ENCODE measurements at regions not wholly inside any gene's neighbourhood (a gene's known extent, or its start where the extent isn't known, plus 50 kb on each side); places are given as distances from the start of the nearest gene placed in this dataset.

- CTCF ChIA-PET: interaction anchor here (0.6 to 0.7 kb wide), 2 partner anchors 157 to 158 kb away, joined by 3 to 5 read pairs; no protein-coding TSS in a partner anchor
- POLR2A ChIA-PET: no interaction called here
- Histone ChIP-seq H3K4me3 (ENCODE audit: low read depth, low read length) (no peak overlapping the region), H3K4me1 (ENCODE audit: control insufficient read depth, insufficient read depth, low read length) (no peaks in the 10 kb centered on the region), H3K36me3 (ENCODE audit: control insufficient read depth in 2 of 2, insufficient read depth in 1 of 2, low read length in 2 of 2) (no peaks in the 10 kb centered on the region), H3K9me3 (ENCODE audit: control insufficient read depth, insufficient read depth, low read depth, low read length) (no peaks in the 10 kb centered on the region), H3K27ac (ENCODE audit: extremely low read depth, low read depth, low read length) (no peak overlapping the region)
- no peak for TF ChIP-seq ZNF621 (tag by site-specific recombination; IDR thresholded peaks at IDR 0.05)
- no peak for TF ChIP-seq ZNF521 (tag by site-specific recombination; IDR thresholded peaks at IDR 0.05)
- TF ChIP-seq ZNF658 (tag by site-specific recombination; IDR thresholded peaks at IDR 0.05): no peak
- no peak for TF ChIP-seq TRIM28 (IDR thresholded peaks at IDR 0.05; ENCODE audit: borderline replicate concordance, low read length)
- TF ChIP-seq ZBTB8A (tag by site-specific recombination; IDR thresholded peaks at IDR 0.05): no peak
- TF ChIP-seq, protein P1, sequence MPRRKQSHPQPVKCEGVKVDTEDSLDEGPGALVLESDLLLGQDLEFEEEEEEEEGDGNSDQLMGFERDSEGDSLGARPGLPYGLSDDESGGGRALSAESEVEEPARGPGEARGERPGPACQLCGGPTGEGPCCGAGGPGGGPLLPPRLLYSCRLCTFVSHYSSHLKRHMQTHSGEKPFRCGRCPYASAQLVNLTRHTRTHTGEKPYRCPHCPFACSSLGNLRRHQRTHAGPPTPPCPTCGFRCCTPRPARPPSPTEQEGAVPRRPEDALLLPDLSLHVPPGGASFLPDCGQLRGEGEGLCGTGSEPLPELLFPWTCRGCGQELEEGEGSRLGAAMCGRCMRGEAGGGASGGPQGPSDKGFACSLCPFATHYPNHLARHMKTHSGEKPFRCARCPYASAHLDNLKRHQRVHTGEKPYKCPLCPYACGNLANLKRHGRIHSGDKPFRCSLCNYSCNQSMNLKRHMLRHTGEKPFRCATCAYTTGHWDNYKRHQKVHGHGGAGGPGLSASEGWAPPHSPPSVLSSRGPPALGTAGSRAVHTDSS (tag by site-specific recombination; IDR thresholded peaks at IDR 0.05): no peak
- no peak for TF ChIP-seq ZNF302 (tag by site-specific recombination; IDR thresholded peaks at IDR 0.05; ENCODE audit: low read depth)
These were observed 279.7 kb downstream of the GADD45G start for GRCh38 chr9:89884356-89885083.

- no peak overlapping the region for H3K27ac ChIP-seq (ENCODE audit: extremely low read depth, low read depth, low read length)
- CTCF ChIA-PET: interaction anchor here (0.6 kb wide), 1 partner anchor 158 kb away, joined by 3 read pairs; no protein-coding TSS in a partner anchor
- no peaks in the 10 kb centered on the region for H3K36me3 ChIP-seq (ENCODE audit: control insufficient read depth in 2 of 2, insufficient read depth in 1 of 2, low read length in 2 of 2)
- no peaks in the 10 kb centered on the region for H3K4me1 ChIP-seq (ENCODE audit: control insufficient read depth, insufficient read depth, low read length)
- TF ChIP-seq, protein P2, sequence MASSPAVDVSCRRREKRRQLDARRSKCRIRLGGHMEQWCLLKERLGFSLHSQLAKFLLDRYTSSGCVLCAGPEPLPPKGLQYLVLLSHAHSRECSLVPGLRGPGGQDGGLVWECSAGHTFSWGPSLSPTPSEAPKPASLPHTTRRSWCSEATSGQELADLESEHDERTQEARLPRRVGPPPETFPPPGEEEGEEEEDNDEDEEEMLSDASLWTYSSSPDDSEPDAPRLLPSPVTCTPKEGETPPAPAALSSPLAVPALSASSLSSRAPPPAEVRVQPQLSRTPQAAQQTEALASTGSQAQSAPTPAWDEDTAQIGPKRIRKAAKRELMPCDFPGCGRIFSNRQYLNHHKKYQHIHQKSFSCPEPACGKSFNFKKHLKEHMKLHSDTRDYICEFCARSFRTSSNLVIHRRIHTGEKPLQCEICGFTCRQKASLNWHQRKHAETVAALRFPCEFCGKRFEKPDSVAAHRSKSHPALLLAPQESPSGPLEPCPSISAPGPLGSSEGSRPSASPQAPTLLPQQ (tag by site-specific recombination; IDR thresholded peaks at IDR 0.05): no peak
- TF ChIP-seq ZNF785 (tag by site-specific recombination; IDR thresholded peaks at IDR 0.05) (no peak), ZNF830 (tag by site-specific recombination; IDR thresholded peaks at IDR 0.05; ENCODE audit: low read depth) (no peak), ZNF16 (tag by site-specific recombination; IDR thresholded peaks at IDR 0.05; ENCODE audit: low read depth) (no peak), ZSCAN30 (tag by site-specific recombination; IDR thresholded peaks at IDR 0.05) (no peak), ZNF391 (tag by site-specific recombination; IDR thresholded peaks at IDR 0.05; ENCODE audit: borderline replicate concordance, low read depth) (no peak), ZNF560 (tag by site-specific recombination; IDR thresholded peaks at IDR 0.05; ENCODE audit: borderline replicate concordance) (no peak), PRDM4 (tag by site-specific recombination; IDR thresholded peaks at IDR 0.05) (no peak), ZNF677 (tag by site-specific recombination; IDR thresholded peaks at IDR 0.05) (no peak), SETDB1 (IDR thresholded peaks at IDR 0.05; ENCODE audit: insufficient read length, low read length) (no peak), ZNF121 (tag by site-specific recombination; IDR thresholded peaks at IDR 0.05) (no peak), HOXD13 (CRISPR knock-in tag; IDR thresholded peaks at IDR 0.05; ENCODE audit: borderline replicate concordance) (no peak), ZNF621 (tag by site-specific recombination; IDR thresholded peaks at IDR 0.05) (no peak)
- POLR2A ChIA-PET: no interaction called here
- H3K4me3 ChIP-seq (ENCODE audit: low read depth, low read length): no peak overlapping the region
- no peaks in the 10 kb centered on the region for H3K9me3 ChIP-seq (ENCODE audit: control insufficient read depth, insufficient read depth, low read depth, low read length)
These were observed 280.3 kb downstream of the GADD45G start for GRCh38 chr9:89885156-89885555.
